ENCODE measurements at regions not wholly inside any gene's neighbourhood (a gene's known extent, or its start where the extent isn't known, plus 50 kb on each side); places are given as distances from the start of the nearest gene placed in this dataset.

DNA sequence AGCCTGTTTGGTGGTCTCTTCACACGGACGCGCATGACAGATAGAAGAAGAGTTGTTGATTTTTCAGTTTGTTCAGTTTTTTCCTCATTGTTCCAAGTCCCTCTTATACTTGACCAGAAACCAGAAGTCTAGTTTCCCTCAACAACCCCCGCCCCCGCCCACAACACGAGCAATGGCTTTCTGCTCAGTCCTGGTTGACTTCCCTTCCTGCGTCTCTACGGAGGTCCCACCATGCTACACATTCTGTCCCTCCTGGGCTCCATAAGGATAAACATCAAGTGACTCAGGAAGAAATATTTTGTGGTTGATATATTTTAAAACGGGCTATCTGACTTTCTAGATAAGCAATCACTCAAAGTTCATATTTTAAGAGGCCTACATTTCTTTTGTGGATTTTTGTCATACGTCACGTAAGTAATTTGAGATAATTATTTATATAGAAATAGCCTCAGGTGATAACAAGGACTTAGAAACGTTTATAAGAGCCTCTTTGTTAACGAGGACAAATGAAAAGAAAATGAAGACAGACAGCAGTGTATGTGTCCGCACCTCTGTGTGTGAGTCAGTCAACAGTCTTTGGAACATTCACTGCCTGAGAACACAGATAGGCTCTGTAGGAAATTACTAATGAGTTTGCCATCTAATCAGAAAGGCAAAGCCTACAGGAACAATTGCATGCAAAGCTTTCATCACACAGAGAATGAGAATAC lies 214.4 kb downstream of the RAP2A start:
- Histone ChIP-seq H3K36me3 (replicated peaks in 1 of 2; ENCODE audit: control insufficient read depth in 1 of 2, insufficient read depth in 2 of 2, low read length in 2 of 2) (no peaks in the 10 kb centered on the region), H3K9ac (ENCODE audit: insufficient read depth, low read depth, low read length) (no peak overlapping the region), H3K4me1 (ENCODE audit: insufficient read depth, low read length) (no peaks in the 10 kb centered on the region), H3K4me2 (ENCODE audit: low read depth, low read length) (no peak overlapping the region), H3K79me2 (ENCODE audit: insufficient read depth, low read length) (no peaks in the 10 kb centered on the region), H2AFZ (ENCODE audit: low read length) (no peak overlapping the region), H3K27me3 (ENCODE audit: control insufficient read depth in 1 of 2, insufficient read depth in 2 of 2, low read length in 2 of 2) (no peaks in the 10 kb centered on the region; a peak in 1 of 5 replicates), H3K4me3 (replicated peaks in 1 of 3; ENCODE audit: insufficient read depth in 1 of 3, low read depth in 2 of 3, low read length in 3 of 3) (no peak overlapping the region), H4K20me1 (ENCODE audit: insufficient read depth, low read length) (no peaks in the 10 kb centered on the region), H3K27ac (ENCODE audit: extremely low read length, insufficient read depth, low read length) (no peak overlapping the region), H3K9me3 (ENCODE audit: low read length) (no peaks in the 10 kb centered on the region)
- intact Hi-C loops (cut with micrococcal nuclease; ENCODE audit: unreplicated experiment) (no loop called here), in situ Hi-C loops (cut with HindIII; ENCODE audit: extremely low pct_ligation_motif_present, low pct_unique_long_range_greater_than_20kb) (no loop called here)
- FAIRE-seq (no peak), DNase-seq (ENCODE audit: low spot score) (no peak), ATAC-seq (no peak)
- WGBS (ENCODE audit: low lambda C conversion rate) = 54% methylated on average over 14 of the region's 14 CpGs
- no peak for TF ChIP-seq SOX5 (CRISPR knock-in tag; IDR thresholded peaks at IDR 0.05; ENCODE audit: borderline replicate concordance)
- no peak for TF ChIP-seq CBX1 (IDR thresholded peaks at IDR 0.05; ENCODE audit: low read depth)
- no peak for TF ChIP-seq UBTF (CRISPR knock-in tag; IDR thresholded peaks at IDR 0.05)
- no peak for TF ChIP-seq XRCC5 (optimal IDR thresholded peaks at IDR 0.05; ENCODE audit: low read length)
- TF ChIP-seq, protein P1, sequence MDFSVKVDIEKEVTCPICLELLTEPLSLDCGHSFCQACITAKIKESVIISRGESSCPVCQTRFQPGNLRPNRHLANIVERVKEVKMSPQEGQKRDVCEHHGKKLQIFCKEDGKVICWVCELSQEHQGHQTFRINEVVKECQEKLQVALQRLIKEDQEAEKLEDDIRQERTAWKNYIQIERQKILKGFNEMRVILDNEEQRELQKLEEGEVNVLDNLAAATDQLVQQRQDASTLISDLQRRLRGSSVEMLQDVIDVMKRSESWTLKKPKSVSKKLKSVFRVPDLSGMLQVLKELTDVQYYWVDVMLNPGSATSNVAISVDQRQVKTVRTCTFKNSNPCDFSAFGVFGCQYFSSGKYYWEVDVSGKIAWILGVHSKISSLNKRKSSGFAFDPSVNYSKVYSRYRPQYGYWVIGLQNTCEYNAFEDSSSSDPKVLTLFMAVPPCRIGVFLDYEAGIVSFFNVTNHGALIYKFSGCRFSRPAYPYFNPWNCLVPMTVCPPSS (IDR thresholded peaks at IDR 0.05) = no peak
- no peak for TF ChIP-seq JARID2 (CRISPR knock-in tag; IDR thresholded peaks at IDR 0.05; ENCODE audit: insufficient replicate concordance)
- CTCF ChIA-PET (ENCODE audit: low intra/inter-chr PET ratio, low total read pairs) = no interaction called here
- no TSS peak for BruUV-seq (replicated peaks)
- POLR2A ChIA-PET = no interaction called here
